Endothelial cell of umbilical vein (primary cell): ENCODE measurements at regions not wholly inside any gene's neighbourhood (a gene's known extent, or its start where the extent isn't known, plus 50 kb on each side); places are given as distances from the start of the nearest gene placed in this dataset.

Source experiments
- BruUV-seq: library from RNA; stranded (reverse); fragments of 400-500 nt; replicated peaks from 2 replicates; lab custom pipeline; 2021; lab: Mats Ljungman, UMichigan
- CTCF ChIA-PET: fragments of 300-600, 350-600 bp; sonication (Branson Sonifier 250); formaldehyde crosslinking; loops from one replicate; lab custom pipeline; 2021; ENCODE audit warnings: antibody characterized with exemption, inconsistent platforms; lab: Charles Lee
- POLR2A ChIA-PET: fragments of 300-600, 350-600 bp; sonication (Branson Sonifier 250); formaldehyde crosslinking; loops from one replicate; lab custom pipeline; 2021; ENCODE audit warnings: antibody characterized with exemption, inconsistent platforms; lab: Charles Lee
- DNase-seq: peaks from one replicate; pipeline ENCODE4 v3.0.0-alpha.2; 2011; ENCODE audit warnings: low read depth, low spot score
- FAIRE-seq: peaks from 2 replicates; lab custom pipeline; 2011; peaks lifted over from hg19 to GRCh38; lab: Jason Lieb, UNC
- H2AFZ ChIP-seq: 2 replicates; pipeline ENCODE4 v1.6.0; 2012; ENCODE audit warnings: low read depth, low read length, control low read depth, inconsistent platforms
- H3K27ac ChIP-seq: 2 replicates; pipeline ENCODE4 v1.5.1; 2011; ENCODE audit warnings: low read depth, mild to moderate bottlenecking, control low read depth, low read length, moderate library complexity; ENCODE audit not compliant: insufficient read depth
- H3K27me3 ChIP-seq, 2 experiments: 2 replicates each; pipeline versions ENCODE4 v1.6.0 to v1.6.1; 2011; ENCODE audit warnings: low read length in 2 of 2, mixed read lengths in 1 of 2; ENCODE audit not compliant: control insufficient read depth in 2 of 2, insufficient read depth in 2 of 2
- H3K36me3 ChIP-seq, 2 experiments: 2 replicates in 1 of 2; 3 replicates in 1 of 2; pipeline ENCODE4 v1.5.1; 2011; ENCODE audit warnings: low read length in 2 of 2, mild to moderate bottlenecking in 1 of 2, moderate library complexity in 1 of 2; ENCODE audit not compliant: control insufficient read depth in 2 of 2, insufficient read depth in 2 of 2; ENCODE audit errors: extremely low read depth in 1 of 2
- H3K4me1 ChIP-seq: 3 replicates; pipeline ENCODE4 v1.5.1; 2011; ENCODE audit warnings: mild to moderate bottlenecking, low read length; ENCODE audit not compliant: control insufficient read depth, insufficient read depth; ENCODE audit errors: extremely low read depth
- H3K4me2 ChIP-seq: 2 replicates; pipeline ENCODE4 v1.6.1; 2011; ENCODE audit warnings: low read length, control low read depth, mixed read lengths; ENCODE audit not compliant: insufficient read depth
- H3K4me3 ChIP-seq, 3 experiments: fragments of 200-600 bp in 1 of 3; sonication (generic), shearing (Covaris generic) in 1 of 3; replicated peaks in 1 of 3; 2 replicates each; pipeline ENCODE4 v1.5.1; 2011 to 2016; ENCODE audit warnings: control low read depth in 3 of 3, low read length in 3 of 3, mild to moderate bottlenecking in 2 of 3, inconsistent platforms in 1 of 3, low read depth in 1 of 3, moderate library complexity in 1 of 3; ENCODE audit not compliant: insufficient read depth in 1 of 3
- H3K79me2 ChIP-seq: 2 replicates; pipeline ENCODE4 v1.6.0; 2012; ENCODE audit warnings: low read length, inconsistent platforms; ENCODE audit not compliant: control insufficient read depth, insufficient read depth
- H3K9ac ChIP-seq: replicated peaks from 2 replicates; pipeline ENCODE3; 2011; ENCODE audit warnings: low read length, control low read depth; ENCODE audit not compliant: insufficient read depth; ENCODE audit errors: extremely low read depth
- H3K9me1 ChIP-seq: replicated peaks from 3 replicates; pipeline ENCODE4 v1.6.0; 2011; ENCODE audit warnings: mild to moderate bottlenecking, low read length; ENCODE audit not compliant: control insufficient read depth, insufficient read depth; ENCODE audit errors: extremely low read depth
- H3K9me3 ChIP-seq: replicated peaks from 2 replicates; pipeline ENCODE4 v1.5.1; 2012; ENCODE audit warnings: low read length, inconsistent platforms; ENCODE audit not compliant: control insufficient read depth, insufficient read depth
- H4K20me1 ChIP-seq: replicated peaks from 2 replicates; pipeline ENCODE3; 2011; ENCODE audit warnings: mild to moderate bottlenecking, low read length; ENCODE audit not compliant: control insufficient read depth, insufficient read depth; ENCODE audit errors: extremely low read depth
- EZH2 ChIP-seq: IDR thresholded peaks from 2 replicates; pipeline ENCODE4 v1.6.1; 2012; ENCODE audit warnings: borderline replicate concordance, low read depth, mild to moderate bottlenecking, moderate library complexity, low read length, inconsistent platforms; ENCODE audit not compliant: severe bottlenecking
- FOS ChIP-seq: IDR thresholded peaks from 2 replicates; pipeline ENCODE4 v1.6.1; 2011; ENCODE audit warnings: mild to moderate bottlenecking, low read length, moderate library complexity, borderline replicate concordance; ENCODE audit not compliant: insufficient read depth
- JUN ChIP-seq: IDR thresholded peaks from 2 replicates; pipeline ENCODE4 v1.6.1; 2011; ENCODE audit warnings: borderline replicate concordance, low read depth; ENCODE audit not compliant: insufficient read length, insufficient read depth
- POLR2A ChIP-seq: IDR thresholded peaks from 2 replicates; pipeline ENCODE4 v1.6.1; 2012; ENCODE audit warnings: low read depth, mild to moderate bottlenecking, control low read depth, low read length
- dilution Hi-C: fragments of 300-500 bp; cut with MboI; formaldehyde crosslinking; loops from one replicate; pipeline ENCODE4 v1.15.0; 2019; ENCODE audit warnings: low sequenced_read_pairs; ENCODE audit not compliant: extremely low pct_ligation_motif_present
- intact Hi-C: fragments of 100-400 bp; cut with micrococcal nuclease; formaldehyde crosslinking; loops from one replicate; pipeline ENCODE4 v1.10.0; 2022
- TF ChIP-seq, protein P1 (sequence below), 2 donors: IDR thresholded peaks; 1 replicate in 1 of 2; 2 replicates in 1 of 2; pipeline ENCODE4 v1.5.1; 2011; ENCODE audit warnings: low read length in 2 of 2, mild to moderate bottlenecking in 2 of 2, moderate library complexity in 2 of 2, control low read depth in 1 of 2, inconsistent platforms in 1 of 2, low read depth in 1 of 2; ENCODE audit not compliant: insufficient read depth in 1 of 2; ENCODE audit errors: extremely low read depth in 1 of 2
- TF ChIP-seq, protein P2 (sequence below): IDR thresholded peaks from 2 replicates; pipeline ENCODE4 v1.6.1; 2011; ENCODE audit not compliant: insufficient read depth, insufficient read length

DNA sequence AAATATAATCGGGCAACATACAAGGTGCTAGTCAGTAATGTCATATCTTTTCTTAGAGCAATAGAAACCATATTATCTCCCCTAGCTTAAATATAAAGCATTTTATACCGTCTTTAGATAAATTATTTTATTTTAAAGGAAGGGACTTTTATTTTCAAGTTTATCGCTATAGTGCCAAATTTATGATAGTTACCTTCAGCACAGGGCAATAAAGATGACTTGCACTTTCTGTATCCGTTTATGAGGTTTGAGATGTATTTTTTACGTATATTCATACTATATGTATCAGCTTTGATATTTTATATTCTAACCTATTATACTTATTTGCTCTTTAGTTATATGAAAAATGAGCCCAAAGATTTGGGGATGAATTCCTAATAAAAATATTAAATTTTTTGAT is 61.6 kb upstream of the CARD18 start:
- TF ChIP-seq POLR2A: no peak
- TF ChIP-seq EZH2: no peak
- no peak for TF ChIP-seq JUN
- TF ChIP-seq, protein P1, sequence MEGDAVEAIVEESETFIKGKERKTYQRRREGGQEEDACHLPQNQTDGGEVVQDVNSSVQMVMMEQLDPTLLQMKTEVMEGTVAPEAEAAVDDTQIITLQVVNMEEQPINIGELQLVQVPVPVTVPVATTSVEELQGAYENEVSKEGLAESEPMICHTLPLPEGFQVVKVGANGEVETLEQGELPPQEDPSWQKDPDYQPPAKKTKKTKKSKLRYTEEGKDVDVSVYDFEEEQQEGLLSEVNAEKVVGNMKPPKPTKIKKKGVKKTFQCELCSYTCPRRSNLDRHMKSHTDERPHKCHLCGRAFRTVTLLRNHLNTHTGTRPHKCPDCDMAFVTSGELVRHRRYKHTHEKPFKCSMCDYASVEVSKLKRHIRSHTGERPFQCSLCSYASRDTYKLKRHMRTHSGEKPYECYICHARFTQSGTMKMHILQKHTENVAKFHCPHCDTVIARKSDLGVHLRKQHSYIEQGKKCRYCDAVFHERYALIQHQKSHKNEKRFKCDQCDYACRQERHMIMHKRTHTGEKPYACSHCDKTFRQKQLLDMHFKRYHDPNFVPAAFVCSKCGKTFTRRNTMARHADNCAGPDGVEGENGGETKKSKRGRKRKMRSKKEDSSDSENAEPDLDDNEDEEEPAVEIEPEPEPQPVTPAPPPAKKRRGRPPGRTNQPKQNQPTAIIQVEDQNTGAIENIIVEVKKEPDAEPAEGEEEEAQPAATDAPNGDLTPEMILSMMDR (IDR thresholded peaks at IDR 0.05; ENCODE audit: extremely low read depth in 1 of 2, insufficient read depth in 1 of 2, low read depth in 1 of 2, low read length in 2 of 2): no peak
- no peak for TF ChIP-seq FOS
- TF ChIP-seq, protein P2, sequence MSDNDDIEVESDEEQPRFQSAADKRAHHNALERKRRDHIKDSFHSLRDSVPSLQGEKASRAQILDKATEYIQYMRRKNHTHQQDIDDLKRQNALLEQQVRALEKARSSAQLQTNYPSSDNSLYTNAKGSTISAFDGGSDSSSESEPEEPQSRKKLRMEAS: no peak
- BruUV-seq: no TSS peak
- Histone ChIP-seq H3K4me2 (no peak overlapping the region), H3K9me1 (no peaks in the 10 kb centered on the region), H3K4me3 (no peak overlapping the region), H3K4me1 (no peaks in the 10 kb centered on the region), H3K36me3 (no peaks in the 10 kb centered on the region), H3K9ac (no peak overlapping the region), H4K20me1 (no peaks in the 10 kb centered on the region), H3K27me3 (no peaks in the 10 kb centered on the region), H3K79me2 (no peaks in the 10 kb centered on the region), H2AFZ (no peak overlapping the region), H3K27ac (no peak overlapping the region), H3K9me3 (no peaks in the 10 kb centered on the region)
- dilution Hi-C loops: no loop called here
- intact Hi-C loops: no loop called here
- CTCF ChIA-PET: no interaction called here
- FAIRE-seq: no peak
- DNase-seq: no peak
- POLR2A ChIA-PET: no interaction called here
